Effector CD4-positive, alpha-beta T cell (primary cell): ENCODE measurements at regions not wholly inside any gene's neighbourhood (a gene's known extent, or its start where the extent isn't known, plus 50 kb on each side); places are given as distances from the start of the nearest gene placed in this dataset.
"Not testable (repeated sequence)": the region's sequence is repeated elsewhere in the genome, so short reads cannot be mapped to it uniquely, and the experiment has no call there.

Experiments
- DNase-seq: peaks from one replicate; pipeline ENCODE4 v3.0.0-alpha.2; 2020

DNA sequence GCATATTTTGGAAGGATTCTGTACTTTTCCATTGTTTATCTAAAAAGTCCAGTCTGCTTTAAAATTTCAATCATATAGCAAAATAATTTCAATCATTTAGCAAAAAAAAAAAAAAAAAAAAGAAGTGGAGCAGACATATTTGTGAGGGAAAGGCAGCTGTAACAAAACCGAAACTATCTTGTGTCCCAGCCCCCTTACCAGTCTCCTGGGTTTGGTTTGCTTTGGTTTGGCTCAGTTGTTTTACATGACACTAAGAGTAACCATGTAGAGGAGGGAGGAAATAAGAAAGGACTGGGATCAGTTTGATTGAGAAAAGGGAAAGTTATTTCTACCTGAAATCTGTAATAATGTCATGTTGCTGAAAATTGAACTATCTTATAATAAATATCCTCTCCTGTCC is 158.8 kb upstream of the GADL1 start:
- no peak for DNase-seq

DNA sequence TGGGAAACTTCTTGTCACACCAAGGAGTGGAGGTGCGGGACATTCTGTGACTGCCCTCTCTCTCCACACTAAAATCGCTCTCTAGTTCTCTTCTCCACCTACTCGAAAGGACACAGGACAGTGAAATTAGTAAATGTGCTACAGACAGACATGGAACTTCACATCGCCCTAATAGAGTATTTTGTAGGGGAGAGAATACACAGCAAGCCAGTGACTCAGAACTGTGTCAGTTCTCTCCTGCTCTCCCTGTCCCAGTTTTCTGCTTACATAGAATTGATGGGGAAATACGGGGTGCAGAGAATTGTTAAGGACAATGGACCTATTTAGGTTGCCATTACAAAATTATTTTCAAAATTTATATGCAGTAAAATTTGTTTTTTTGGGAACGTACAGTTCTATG is 159.6 kb upstream of the GADL1 start:
- DNase-seq = no peak

DNA sequence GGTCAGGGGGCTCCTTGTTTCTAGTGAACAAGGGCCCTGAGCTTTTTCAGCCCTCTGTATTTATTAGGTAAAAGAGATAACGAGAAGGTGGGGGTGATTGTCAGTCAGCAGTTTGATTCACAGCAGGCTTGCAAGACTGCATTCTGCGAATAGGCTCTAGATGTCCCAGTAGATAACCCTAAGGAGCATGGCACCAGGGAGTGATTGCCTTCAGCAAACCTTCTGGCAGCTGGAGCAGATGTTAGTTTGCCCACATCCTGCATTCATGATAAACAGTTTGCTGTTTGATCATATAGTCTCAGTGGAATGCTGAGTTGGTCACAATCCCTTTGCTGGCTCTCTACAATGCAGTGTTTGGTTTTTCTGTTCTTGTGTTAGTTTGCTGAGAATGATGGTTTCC is 161.3 kb upstream of the GADL1 start:
- DNase-seq = no peak

GRCh38 chr3:31057891-31058290 is 163.4 kb upstream of the GADL1 start:
- DNase-seq = no peak

DNA sequence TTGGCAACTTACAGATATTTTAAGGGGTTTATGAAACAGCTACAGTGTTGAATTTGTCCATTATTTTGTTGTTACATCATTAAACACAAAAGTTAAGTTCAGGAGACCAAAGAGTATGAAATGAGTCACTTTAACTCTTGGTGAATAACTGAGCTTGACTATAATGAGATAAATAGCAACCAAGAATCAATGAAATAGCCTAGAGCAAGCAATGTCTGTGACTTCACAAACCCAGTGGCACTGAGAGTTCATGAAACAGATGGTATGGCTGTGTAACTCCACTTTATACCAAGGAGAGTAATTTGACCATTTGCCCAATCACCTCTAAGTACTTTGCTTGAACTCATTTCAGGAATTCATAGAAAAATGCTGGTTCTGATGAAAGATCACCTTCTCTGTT is 169.6 kb upstream of the GADL1 start:
- no peak for DNase-seq

GRCh38 chr3:31065765-31066164 is 171.3 kb upstream of the GADL1 start:
- DNase-seq = no peak

- no peak for DNase-seq
Observed at GRCh38 chr3:31067004-31067403, 172.5 kb upstream of the GADL1 start.

DNA sequence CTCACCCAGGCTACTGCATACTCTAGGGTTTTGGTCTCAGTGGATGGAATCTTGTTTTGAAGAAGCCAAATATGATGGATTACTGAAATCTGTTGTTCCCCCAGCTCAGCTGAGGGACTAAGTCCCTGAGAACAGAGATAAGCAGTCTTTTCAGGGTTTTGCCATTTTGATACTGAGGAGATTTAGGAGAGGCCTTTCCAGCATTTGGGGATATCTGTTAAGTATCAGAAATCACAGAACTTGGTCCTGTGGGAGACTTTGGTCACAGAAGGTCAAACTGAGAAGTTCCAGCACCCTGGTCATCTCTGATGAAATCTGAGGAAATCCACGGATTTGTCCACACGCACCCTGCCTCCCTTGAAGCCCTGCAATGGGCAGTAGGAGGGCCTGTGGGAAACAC is 181.0 kb upstream of the GADL1 start:
- DNase-seq = no peak

DNA sequence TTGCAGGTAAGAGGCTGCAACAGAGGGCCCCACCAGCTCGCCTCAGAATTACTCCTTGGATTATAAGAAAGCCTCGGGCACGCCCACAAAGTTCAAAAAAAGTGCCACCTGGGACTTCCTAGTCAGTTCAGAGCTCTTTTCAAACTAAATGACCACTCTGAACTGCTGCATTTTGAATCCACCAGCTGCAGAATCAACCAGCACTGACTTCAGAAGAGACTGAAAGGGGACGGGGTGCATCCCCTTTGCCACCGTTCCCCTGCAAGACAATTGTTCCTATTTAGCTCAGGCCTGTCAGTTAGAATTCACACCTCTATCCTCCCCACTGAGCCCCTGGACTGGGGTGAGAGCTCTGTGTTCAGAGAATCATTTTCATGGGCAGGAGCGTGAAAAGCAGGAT is 181.4 kb upstream of the GADL1 start:
- no peak for DNase-seq

DNA sequence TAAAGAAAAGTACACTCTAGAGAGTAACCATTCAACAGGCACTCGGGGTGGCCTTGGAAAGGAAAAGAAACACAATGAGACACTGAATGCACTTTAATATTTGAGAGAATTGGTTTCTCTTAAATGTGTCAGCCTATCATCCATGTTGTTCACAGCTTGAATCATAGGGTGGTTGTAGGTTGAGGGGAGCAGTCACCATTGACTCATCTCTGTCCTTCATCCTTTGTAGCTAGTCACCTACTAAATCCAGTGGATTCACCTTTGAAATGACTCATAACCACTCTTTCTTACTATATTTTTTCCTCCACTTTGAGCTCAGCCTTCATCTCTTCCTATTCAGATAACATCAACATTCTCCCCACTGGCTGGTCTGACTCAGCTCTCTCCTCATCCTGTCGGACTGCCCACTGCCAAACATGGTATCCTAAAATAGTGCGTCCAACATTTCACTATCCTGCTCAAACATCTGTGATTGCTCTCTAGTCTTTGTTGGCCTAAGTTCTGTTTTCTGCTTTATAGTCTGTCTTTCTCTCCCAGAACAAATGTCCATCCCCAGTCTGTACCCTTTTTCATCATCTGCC is 182.7 kb upstream of the GADL1 start:
- DNase-seq = no peak

GRCh38 chr3:31077826-31078225 is 183.4 kb upstream of the GADL1 start:
- no peak for DNase-seq

DNA sequence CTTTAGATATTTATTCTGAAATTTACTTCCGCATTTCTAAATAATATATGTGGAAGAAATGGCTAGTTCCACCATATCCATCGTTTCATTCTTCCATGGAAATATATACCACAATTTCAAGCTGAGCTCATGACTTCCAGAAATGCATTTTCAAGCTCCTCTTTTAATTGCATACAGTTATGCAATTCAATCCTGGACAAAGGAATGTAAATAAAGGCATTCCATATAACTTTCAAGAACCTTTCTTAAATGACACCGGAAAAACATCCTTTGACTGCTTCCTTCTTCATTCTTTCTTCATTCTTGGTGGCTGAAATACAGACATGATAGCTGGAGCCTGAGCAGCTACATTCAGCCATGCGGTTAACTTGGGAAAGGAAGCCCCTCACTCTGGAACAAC is 185.2 kb upstream of the GADL1 start:
- DNase-seq = no peak

- no peak for DNase-seq
Observed at GRCh38 chr3:31081018-31081662, 186.7 kb upstream of the GADL1 start.

DNA sequence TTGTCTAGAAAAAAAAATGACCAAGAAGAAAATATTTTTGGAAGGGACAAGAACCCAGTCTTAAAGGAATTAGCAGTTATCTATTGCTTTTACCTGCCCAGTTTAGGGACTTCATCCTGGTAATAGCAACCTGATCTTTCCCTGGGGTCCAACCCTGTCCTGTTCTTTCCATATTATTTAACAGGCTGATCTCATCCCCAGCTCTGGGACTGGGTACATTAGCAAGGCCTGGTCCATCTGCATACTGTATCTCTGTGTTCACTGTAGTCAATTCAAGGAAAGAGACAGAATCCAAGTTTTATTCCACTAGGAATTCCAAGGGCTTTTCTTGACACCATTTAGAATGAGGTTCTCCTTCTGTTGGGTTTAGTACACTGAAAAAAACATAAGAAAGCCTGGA is 191.7 kb upstream of the GADL1 start:
- no peak for DNase-seq

GRCh38 chr3:31086698-31087097 is 192.2 kb upstream of the GADL1 start:
- DNase-seq = no peak

DNA sequence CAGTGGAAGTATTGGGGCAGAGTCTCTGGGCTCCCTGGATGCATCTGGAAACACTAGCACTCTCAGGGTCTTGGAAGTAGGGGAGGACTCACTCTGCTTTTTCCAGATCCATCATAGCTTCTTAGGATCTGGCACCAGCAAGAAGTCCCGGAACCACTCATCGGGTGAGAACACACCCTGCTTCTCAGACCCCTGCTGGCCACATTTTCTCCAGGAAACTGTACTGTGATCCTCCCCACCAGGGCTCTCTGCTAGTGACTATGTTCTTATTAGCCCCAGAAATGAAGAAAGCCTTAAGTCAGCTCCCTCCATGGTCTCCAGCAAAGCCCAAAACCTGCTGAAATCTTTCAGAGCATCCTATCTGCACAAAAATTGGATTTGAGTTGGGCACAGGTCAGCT is 197.3 kb upstream of the GADL1 start:
- no peak for DNase-seq

DNA sequence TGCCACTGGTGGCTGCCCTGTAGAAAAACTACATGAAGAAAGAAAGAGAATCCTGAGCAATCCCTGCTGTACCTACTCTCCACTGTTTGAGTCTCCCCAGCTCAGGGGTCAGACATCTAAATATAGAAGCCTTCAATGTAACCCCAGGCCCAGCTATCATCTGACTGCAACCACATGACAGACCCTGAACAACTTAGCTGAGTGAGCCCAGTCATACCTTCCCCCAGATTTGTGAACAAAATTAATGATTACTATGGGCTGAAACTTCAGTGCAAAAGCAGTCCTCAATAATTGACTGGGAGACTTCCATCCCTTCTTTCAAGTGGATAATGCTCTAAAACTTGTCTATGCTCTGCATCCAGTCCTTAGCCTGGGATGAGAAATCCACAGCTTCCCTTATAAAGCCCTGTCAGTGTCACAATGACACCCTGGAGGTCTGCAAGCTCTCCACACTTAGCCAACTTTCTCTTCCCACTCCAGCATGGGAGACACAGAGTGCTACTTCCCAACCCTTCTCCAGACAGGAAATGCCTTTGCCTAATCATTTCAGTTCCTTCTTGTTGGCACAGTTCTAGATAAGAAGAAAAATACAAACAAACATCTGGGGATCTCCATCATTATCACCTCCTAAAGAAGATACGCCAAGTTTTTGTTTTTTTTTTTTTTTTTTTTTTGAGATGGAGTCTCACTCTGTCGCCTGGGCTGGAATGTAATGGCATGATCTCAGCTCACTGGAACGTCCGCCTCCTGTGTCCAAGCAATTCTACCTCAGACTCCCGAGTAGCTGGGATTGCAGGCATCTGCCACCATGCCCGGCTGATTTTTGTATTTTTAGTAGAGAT is 198.5 kb upstream of the GADL1 start:
- no peak for DNase-seq

DNA sequence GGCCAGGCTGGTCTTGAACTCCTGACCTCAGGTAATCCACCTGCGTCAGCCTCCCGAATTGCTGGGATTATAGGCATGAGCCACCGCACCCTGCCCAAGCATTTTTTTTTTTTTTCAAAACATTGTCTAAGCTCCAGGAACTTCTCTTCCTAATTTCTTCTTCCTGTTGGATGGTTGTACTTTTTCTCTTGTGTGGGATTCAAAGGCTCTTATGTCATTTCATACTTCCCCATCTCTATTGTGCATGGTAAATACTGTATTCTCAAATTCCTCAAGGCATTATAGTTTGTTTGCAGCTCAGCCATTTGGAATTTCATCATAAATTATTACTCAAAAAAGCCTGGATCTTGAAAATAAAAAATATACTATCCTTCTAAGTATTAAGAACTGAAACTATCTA is 199.1 kb upstream of the GADL1 start:
- DNase-seq = no peak

DNA sequence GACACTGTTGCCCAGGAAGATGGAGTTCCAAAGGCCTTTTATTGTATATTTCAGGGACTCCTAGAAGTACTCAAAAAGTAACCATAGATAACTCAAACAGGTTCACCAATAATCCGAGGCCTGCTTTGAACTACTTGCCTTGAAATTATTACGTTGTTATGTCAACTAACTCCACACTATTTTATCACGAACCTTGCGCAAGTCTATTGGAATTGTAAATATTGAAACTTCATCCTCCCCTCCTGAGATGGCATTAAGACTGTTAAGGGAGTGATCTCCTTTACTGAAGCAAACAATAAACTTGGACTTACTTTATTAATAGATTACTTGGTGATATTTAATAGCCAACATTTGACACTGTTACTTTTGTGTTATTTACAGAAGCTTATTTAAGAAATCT is 199.6 kb upstream of the GADL1 start:
- DNase-seq = no peak

GRCh38 chr3:31095255-31095654 is 200.8 kb upstream of the GADL1 start:
- no peak for DNase-seq

GRCh38 chr3:31096661-31097395 is 202.4 kb upstream of the GADL1 start:
- no peak for DNase-seq

- no peak for DNase-seq
Observed at GRCh38 chr3:31100519-31100918, 206.1 kb upstream of the GADL1 start.

DNA sequence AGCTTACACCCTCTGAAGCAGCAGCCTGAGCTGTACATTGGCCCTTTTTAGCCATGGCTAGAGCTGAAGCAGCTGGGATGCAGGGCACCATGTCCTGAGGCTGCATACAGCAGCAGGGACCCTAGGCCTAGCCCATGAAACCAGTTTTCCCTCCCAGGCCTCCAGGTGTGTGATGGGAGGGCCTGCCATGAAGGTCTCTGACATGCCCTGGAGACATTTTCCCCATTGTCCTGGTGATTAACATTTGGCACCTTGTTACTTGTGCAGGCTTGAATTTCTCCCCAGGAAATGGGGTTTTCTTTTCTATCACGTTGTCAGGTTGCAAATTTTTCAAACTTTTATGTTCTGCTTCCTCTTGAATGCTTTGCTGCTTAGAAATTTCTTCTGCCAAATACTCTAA is 206.8 kb upstream of the GADL1 start:
- not testable (repeated sequence) for DNase-seq
